ENCODE measurements at regions not wholly inside any gene's neighbourhood (a gene's known extent, or its start where the extent isn't known, plus 50 kb on each side); places are given as distances from the start of the nearest gene placed in this dataset.

DNA sequence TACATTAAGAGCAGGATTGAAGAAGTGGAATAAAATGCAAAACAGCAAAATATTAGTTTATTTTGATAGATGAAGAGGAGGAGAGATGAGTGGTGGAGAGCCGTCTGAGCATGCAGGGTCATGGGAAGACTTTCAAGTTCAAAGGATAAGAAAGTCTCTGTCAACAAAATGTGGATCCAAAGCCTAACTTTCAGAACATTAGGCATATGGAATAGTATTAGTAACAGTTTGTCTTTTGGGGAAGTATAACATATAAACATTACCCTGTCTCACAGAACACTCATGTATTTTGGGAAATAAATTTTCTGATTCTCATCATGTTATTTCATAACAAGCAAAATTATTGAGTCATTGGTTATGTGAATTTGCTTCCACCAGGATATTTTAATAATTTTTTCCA is 104.3 kb upstream of the CEP126 start:
- TF ChIP-seq, protein P1, sequence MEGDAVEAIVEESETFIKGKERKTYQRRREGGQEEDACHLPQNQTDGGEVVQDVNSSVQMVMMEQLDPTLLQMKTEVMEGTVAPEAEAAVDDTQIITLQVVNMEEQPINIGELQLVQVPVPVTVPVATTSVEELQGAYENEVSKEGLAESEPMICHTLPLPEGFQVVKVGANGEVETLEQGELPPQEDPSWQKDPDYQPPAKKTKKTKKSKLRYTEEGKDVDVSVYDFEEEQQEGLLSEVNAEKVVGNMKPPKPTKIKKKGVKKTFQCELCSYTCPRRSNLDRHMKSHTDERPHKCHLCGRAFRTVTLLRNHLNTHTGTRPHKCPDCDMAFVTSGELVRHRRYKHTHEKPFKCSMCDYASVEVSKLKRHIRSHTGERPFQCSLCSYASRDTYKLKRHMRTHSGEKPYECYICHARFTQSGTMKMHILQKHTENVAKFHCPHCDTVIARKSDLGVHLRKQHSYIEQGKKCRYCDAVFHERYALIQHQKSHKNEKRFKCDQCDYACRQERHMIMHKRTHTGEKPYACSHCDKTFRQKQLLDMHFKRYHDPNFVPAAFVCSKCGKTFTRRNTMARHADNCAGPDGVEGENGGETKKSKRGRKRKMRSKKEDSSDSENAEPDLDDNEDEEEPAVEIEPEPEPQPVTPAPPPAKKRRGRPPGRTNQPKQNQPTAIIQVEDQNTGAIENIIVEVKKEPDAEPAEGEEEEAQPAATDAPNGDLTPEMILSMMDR (IDR thresholded peaks at IDR 0.05) = no peak
- DNase-seq (ENCODE audit: low spot score) (no peak), ATAC-seq (ENCODE audit: insufficient number of reproducible peaks, low FRiP score, low read depth) (no peak)
- no peaks in the 10 kb centered on the region for H3K27me3 ChIP-seq (replicated peaks; ENCODE audit: insufficient read depth)
- H3K9me3 ChIP-seq = no peaks in the 10 kb centered on the region
- no peak overlapping the region for H3K27ac ChIP-seq
- no peaks in the 10 kb centered on the region for H3K4me1 ChIP-seq (ENCODE audit: control insufficient read depth in 1 of 2, low read depth in 2 of 2)
- no peak overlapping the region for H3K4me3 ChIP-seq
- H3K36me3 ChIP-seq = no peaks in the 10 kb centered on the region

DNA sequence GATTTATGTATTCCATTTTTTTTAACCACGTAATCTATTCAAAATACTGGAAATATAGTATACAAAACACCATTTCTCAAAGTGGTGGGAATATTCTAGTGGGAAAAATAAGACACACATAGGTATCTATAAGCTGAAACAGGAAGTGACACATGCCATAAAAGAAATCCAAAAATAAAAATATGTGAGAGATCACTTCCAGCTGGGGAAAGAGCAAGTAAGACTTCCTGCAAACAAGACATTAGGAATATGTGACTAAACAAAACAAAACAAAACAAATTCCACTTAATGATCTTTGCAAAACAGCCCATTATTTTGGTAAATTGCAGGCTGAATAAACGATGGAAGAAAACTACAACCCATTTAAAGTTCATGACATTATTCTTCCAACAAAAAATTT is 107.3 kb upstream of the CEP126 start:
- H3K4me1 ChIP-seq (ENCODE audit: control insufficient read depth in 1 of 2, low read depth in 2 of 2) = peaks cover 0 to 5% of the 10 kb centered on the region in 2 donors
- DNase-seq (ENCODE audit: low spot score) (no peak), ATAC-seq (ENCODE audit: insufficient number of reproducible peaks, low FRiP score, low read depth) (no peak)
- H3K36me3 ChIP-seq = no peaks in the 10 kb centered on the region
- H3K27ac ChIP-seq = no peak overlapping the region
- H3K4me3 ChIP-seq = no peak overlapping the region
- TF ChIP-seq, protein P1 (IDR thresholded peaks at IDR 0.05) = no peak
- no peaks in the 10 kb centered on the region for H3K9me3 ChIP-seq
- no peaks in the 10 kb centered on the region for H3K27me3 ChIP-seq (replicated peaks; ENCODE audit: insufficient read depth)

DNA sequence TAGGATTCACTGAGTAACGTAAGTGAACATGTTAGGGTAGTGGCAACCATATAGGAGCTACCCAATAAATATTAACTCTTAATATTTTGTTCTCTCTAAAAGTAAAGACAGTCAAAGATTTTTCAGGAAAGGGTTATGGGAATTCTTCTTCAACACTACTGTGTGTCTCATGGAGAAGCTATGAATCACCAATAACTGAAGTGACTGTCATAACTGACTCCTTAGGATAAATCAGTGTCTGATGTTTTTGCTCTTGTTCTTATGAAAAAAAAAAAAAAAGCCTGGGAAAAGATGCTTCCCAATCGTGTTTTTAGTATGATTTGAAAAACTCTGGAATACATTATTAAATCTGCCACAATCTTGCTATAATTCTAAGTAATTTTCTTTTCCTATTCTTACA is 111.2 kb upstream of the CEP126 start:
- ATAC-seq (ENCODE audit: insufficient number of reproducible peaks, low FRiP score, low read depth) = no peak
- H3K4me1 ChIP-seq (ENCODE audit: control insufficient read depth in 1 of 2, low read depth in 2 of 2) = peaks cover 0 to 5% of the 10 kb centered on the region in 2 donors
- no peaks in the 10 kb centered on the region for H3K36me3 ChIP-seq
- H3K27me3 ChIP-seq (replicated peaks; ENCODE audit: insufficient read depth) = no peaks in the 10 kb centered on the region
- DNase-seq (ENCODE audit: low spot score) = no peak
- H3K4me3 ChIP-seq = no peak overlapping the region
- TF ChIP-seq, protein P1 (IDR thresholded peaks at IDR 0.05) = no peak
- H3K27ac ChIP-seq = no peak overlapping the region
- H3K9me3 ChIP-seq = no peaks in the 10 kb centered on the region

DNA sequence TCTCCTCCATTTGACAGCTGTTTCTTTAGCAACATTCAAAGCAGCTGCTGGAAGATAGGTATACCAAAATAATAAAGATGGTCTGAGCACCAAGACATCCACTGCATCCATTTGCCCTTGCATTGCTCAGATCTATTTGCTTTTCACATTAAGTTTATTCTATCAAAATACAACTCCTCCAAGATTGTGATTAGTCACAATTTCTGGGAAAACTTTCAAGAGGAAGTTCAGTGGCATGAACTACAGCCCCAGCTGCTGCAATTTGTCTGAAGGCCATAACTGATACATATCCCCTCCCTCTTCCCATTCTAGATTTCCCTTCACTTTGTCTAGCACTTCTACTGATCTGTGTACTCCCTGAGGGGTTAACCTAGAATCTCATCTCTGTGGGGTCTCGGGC is 117.5 kb upstream of the CEP126 start:
- no peaks in the 10 kb centered on the region for H3K36me3 ChIP-seq
- no peaks in the 10 kb centered on the region for H3K9me3 ChIP-seq
- no peak for ATAC-seq (ENCODE audit: insufficient number of reproducible peaks, low FRiP score, low read depth)
- DNase-seq (ENCODE audit: low spot score) = no peak
- H3K4me3 ChIP-seq = no peak overlapping the region
- TF ChIP-seq, protein P1 (IDR thresholded peaks at IDR 0.05) = no peak
- H3K4me1 ChIP-seq (ENCODE audit: control insufficient read depth in 1 of 2, low read depth in 2 of 2) = peaks cover 0 to 4% of the 10 kb centered on the region in 2 donors
- H3K27ac ChIP-seq = no peak overlapping the region
- H3K27me3 ChIP-seq (replicated peaks; ENCODE audit: insufficient read depth) = no peaks in the 10 kb centered on the region

DNA sequence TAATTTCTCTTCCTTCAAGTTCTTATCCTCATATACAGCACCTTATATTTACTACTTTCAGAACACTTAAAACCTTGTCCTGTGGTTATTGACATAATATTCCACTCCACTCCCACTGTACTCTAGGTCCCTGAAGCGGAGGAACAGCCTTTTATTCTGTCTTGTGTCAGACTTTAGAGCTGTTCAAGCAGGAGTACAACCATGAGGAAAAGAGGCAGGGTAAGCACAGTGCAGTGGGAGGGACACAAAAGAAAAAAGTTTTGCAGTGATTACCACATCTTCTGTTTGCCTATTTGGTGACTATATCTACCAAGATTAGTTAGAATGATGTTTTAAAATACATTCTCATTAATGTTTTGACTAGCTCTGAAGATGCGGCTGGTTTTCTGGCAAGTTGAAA is 122.0 kb upstream of the CEP126 start:
- Histone ChIP-seq H3K36me3 (no peaks in the 10 kb centered on the region), H3K27ac (no peak overlapping the region), H3K27me3 (replicated peaks; ENCODE audit: insufficient read depth) (no peaks in the 10 kb centered on the region), H3K9me3 (no peaks in the 10 kb centered on the region), H3K4me3 (no peak overlapping the region), H3K4me1 (ENCODE audit: control insufficient read depth in 1 of 2, low read depth in 2 of 2) (peaks cover 0 to 4% of the 10 kb centered on the region in 2 donors)
- ATAC-seq (ENCODE audit: insufficient number of reproducible peaks, low FRiP score, low read depth) = no peak
- DNase-seq (ENCODE audit: low spot score) = no peak
- TF ChIP-seq, protein P1 (IDR thresholded peaks at IDR 0.05) = no peak
